ENCODE measurements at regions not wholly inside any gene's neighbourhood (a gene's known extent, or its start where the extent isn't known, plus 50 kb on each side); places are given as distances from the start of the nearest gene placed in this dataset.

DNA sequence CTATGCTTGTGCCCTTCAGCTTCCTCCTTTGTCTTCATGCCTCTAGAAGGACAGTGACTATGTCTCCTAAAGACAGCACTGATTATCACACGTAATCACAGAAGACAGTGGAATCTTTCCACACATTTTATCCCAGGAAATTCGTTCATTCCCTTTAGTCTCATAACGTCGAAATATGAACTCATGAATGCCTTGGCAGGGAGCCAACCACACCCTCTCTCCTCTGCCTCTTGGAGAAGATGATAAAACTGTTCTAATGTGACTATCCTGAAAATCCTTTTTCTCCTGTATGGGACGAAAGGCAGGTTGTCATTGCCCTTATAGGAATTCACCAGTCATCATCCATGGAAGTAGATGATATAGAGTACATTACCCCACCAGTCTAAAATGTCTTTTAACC lies 726.6 kb upstream of the FANCL start:
- WGBS, 2 experiments (ENCODE audit: low coverage in 1 of 2, low lambda C conversion rate in 2 of 2, missing lambda C conversion rate in 2 of 2) = 27% methylated on average over 5 of the region's 5 CpGs
- H3K4me3 ChIP-seq = no peak overlapping the region
- in situ Hi-C loops (cut with MboI) = no loop called here
- H3F3A ChIP-seq (ENCODE audit: insufficient read depth) = no peaks in the 10 kb centered on the region
- no peaks in the 10 kb centered on the region for H3K27me3 ChIP-seq (replicated peaks; ENCODE audit: insufficient read depth)
- H3K4me2 ChIP-seq (ENCODE audit: unreplicated experiment) = no peak overlapping the region
- no peaks in the 10 kb centered on the region; the same call in 1 of the 2 replicates for H3K9me2 ChIP-seq (ENCODE audit: insufficient read depth)
- peak; percentile 7 for DNase-seq
- H3K27ac ChIP-seq = no peak overlapping the region
- H3K9me3 ChIP-seq (ENCODE audit: low read depth) = no peaks in the 10 kb centered on the region
- no peaks in the 10 kb centered on the region for H3K79me2 ChIP-seq (ENCODE audit: insufficient read depth)
- H3K36me3 ChIP-seq (ENCODE audit: low read depth) = no peaks in the 10 kb centered on the region
- TF ChIP-seq EZH2phosphoT487 (IDR thresholded peaks at IDR 0.05; ENCODE audit: insufficient read depth, low read depth) (no peak), EZH2 (IDR thresholded peaks at IDR 0.05; ENCODE audit: insufficient read depth, poor library complexity, severe bottlenecking) (no peak)
- H3K4me1 ChIP-seq (ENCODE audit: insufficient read depth) = no peaks in the 10 kb centered on the region
- no peak overlapping the region for H2AFZ ChIP-seq
- H3K9ac ChIP-seq = no peak overlapping the region
- no peaks in the 10 kb centered on the region for H4K20me1 ChIP-seq (ENCODE audit: insufficient read depth)

DNA sequence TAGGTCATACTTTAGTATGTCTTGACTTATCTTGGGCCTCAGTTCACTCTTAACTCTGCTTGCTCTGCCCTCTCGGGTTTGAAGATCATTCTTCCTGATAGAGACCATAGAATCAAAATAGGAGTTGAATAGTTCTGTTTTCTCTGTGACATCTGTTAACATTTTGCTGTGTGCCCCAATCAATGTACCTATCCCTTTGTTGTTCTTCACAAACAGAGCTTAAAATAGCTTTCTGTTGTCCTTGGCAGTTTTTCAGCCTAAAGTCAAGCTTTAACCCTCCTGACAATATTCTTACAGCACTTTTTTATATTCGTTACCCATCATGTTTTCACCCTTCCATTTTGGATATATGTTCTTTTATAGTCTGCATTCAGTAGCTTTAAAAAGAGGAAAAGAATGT lies 724.5 kb upstream of the FANCL start:
- Histone ChIP-seq H2AFZ (no peak overlapping the region), H3F3A (ENCODE audit: insufficient read depth) (no peaks in the 10 kb centered on the region), H3K4me2 (ENCODE audit: unreplicated experiment) (no peak overlapping the region), H3K9ac (no peak overlapping the region), H3K79me2 (ENCODE audit: insufficient read depth) (no peaks in the 10 kb centered on the region), H3K4me1 (ENCODE audit: insufficient read depth) (no peaks in the 10 kb centered on the region), H3K27me3 (replicated peaks; ENCODE audit: insufficient read depth) (no peaks in the 10 kb centered on the region), H3K9me3 (ENCODE audit: low read depth) (no peaks in the 10 kb centered on the region), H3K36me3 (ENCODE audit: low read depth) (no peaks in the 10 kb centered on the region), H3K9me2 (ENCODE audit: insufficient read depth) (no peaks in the 10 kb centered on the region; the same call in 1 of the 2 replicates), H3K4me3 (no peak overlapping the region), H4K20me1 (ENCODE audit: insufficient read depth) (no peaks in the 10 kb centered on the region), H3K27ac (no peak overlapping the region)
- no peak for TF ChIP-seq EZH2 (IDR thresholded peaks at IDR 0.05; ENCODE audit: insufficient read depth, poor library complexity, severe bottlenecking)
- TF ChIP-seq EZH2phosphoT487 (IDR thresholded peaks at IDR 0.05; ENCODE audit: insufficient read depth, low read depth) = no peak
- WGBS, 2 experiments (ENCODE audit: low coverage in 1 of 2, low lambda C conversion rate in 2 of 2, missing lambda C conversion rate in 2 of 2) = 75 to 83% methylated on average over 2 of the region's 2 CpGs
- DNase-seq = no peak
- in situ Hi-C loops (cut with MboI) = no loop called here

DNA sequence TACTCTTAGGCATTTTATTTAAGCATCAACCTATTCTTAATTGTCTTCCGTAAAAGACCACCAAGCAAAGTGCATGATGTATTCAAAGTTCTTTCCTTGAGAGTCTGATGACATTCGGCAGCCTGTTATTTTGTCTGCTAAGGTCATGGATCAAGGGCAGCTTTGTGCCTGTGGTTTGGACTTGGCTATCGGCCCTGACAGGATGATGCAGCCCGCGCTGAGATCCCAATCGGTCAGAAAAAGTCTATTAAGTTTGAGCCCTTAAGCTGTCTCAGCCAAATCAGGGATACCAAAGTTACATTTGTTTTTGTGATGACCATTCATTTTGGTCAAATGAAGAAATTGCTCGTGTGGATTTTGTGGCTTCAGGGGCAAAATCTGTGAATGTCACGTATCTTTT lies 718.9 kb upstream of the FANCL start:
- Histone ChIP-seq H3K36me3 (ENCODE audit: low read depth) (no peaks in the 10 kb centered on the region), H3K27me3 (replicated peaks; ENCODE audit: insufficient read depth) (no peaks in the 10 kb centered on the region; the same call in 1 of the 2 replicates), H3F3A (ENCODE audit: insufficient read depth) (no peaks in the 10 kb centered on the region), H3K9me2 (ENCODE audit: insufficient read depth) (no peaks in the 10 kb centered on the region), H3K79me2 (ENCODE audit: insufficient read depth) (no peaks in the 10 kb centered on the region), H3K9ac (no peak overlapping the region), H3K4me3 (no peak overlapping the region), H4K20me1 (ENCODE audit: insufficient read depth) (no peaks in the 10 kb centered on the region), H3K4me2 (ENCODE audit: unreplicated experiment) (no peak overlapping the region), H2AFZ (no peak overlapping the region), H3K4me1 (ENCODE audit: insufficient read depth) (no peaks in the 10 kb centered on the region), H3K27ac (no peak overlapping the region), H3K9me3 (ENCODE audit: low read depth) (no peaks in the 10 kb centered on the region)
- in situ Hi-C loops (cut with MboI) = no loop called here
- WGBS, 2 experiments (ENCODE audit: low coverage in 1 of 2, low lambda C conversion rate in 2 of 2, missing lambda C conversion rate in 2 of 2) = 69 to 81% methylated on average over 8 of the region's 8 CpGs
- no peak for TF ChIP-seq EZH2phosphoT487 (IDR thresholded peaks at IDR 0.05; ENCODE audit: insufficient read depth, low read depth)
- TF ChIP-seq EZH2 (IDR thresholded peaks at IDR 0.05; ENCODE audit: insufficient read depth, poor library complexity, severe bottlenecking) = no peak
- DNase-seq = no peak

DNA sequence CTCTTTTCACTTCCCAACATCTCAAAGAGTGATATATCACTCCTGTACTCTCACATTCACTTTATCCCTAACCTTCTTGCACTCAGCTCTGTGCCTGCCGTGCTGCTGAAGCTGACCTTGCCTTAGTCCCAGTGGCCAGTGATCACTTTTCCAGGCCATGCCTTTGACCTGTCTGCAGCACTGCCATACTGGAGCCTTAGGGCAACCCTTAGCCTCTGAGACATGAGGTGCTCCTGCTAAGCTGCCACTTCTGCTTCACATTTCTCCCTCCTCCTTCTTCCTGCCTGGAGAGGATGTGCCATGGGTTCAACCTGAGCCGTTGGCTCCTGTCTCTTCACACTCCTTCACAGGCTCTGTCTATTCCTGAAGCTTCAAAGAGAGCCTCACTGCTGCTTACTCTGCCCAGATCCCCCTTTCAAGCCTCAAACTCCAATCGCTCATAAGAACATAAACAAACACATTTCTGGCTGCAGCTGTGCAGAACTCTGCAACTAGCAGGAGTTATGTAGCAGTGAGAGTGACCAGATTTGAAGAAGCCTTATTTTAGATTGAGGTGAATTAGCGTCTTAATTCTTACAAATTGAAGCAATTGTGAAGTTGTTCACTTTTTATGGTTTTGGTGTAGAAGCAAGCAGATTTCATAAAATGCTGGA lies 716.2 kb upstream of the FANCL start:
- in situ Hi-C loops (cut with MboI) = no loop called here
- Histone ChIP-seq H4K20me1 (ENCODE audit: insufficient read depth) (no peaks in the 10 kb centered on the region), H3K4me3 (no peak overlapping the region), H3K4me1 (ENCODE audit: insufficient read depth) (no peaks in the 10 kb centered on the region), H3K27ac (no peak overlapping the region), H3K79me2 (ENCODE audit: insufficient read depth) (no peaks in the 10 kb centered on the region), H3F3A (ENCODE audit: insufficient read depth) (no peaks in the 10 kb centered on the region), H3K9me3 (ENCODE audit: low read depth) (no peaks in the 10 kb centered on the region), H3K27me3 (replicated peaks; ENCODE audit: insufficient read depth) (no peaks in the 10 kb centered on the region; the same call in 1 of the 2 replicates), H2AFZ (no peak overlapping the region), H3K36me3 (ENCODE audit: low read depth) (no peaks in the 10 kb centered on the region), H3K9ac (no peak overlapping the region), H3K4me2 (ENCODE audit: unreplicated experiment) (no peak overlapping the region), H3K9me2 (ENCODE audit: insufficient read depth) (no peaks in the 10 kb centered on the region)
- TF ChIP-seq EZH2phosphoT487 (IDR thresholded peaks at IDR 0.05; ENCODE audit: insufficient read depth, low read depth) = no peak
- TF ChIP-seq EZH2 (IDR thresholded peaks at IDR 0.05; ENCODE audit: insufficient read depth, poor library complexity, severe bottlenecking) = no peak
- no peak for DNase-seq
- WGBS, 2 experiments (ENCODE audit: low coverage in 1 of 2, low lambda C conversion rate in 2 of 2, missing lambda C conversion rate in 2 of 2) = 51 to 63% methylated on average over 4 of the region's 4 CpGs

Measured in GM23248 (cell line).